Caco-2 (cell line): ENCODE measurements at regions not wholly inside any gene's neighbourhood (a gene's known extent, or its start where the extent isn't known, plus 50 kb on each side); places are given as distances from the start of the nearest gene placed in this dataset.

Experiments used
- BruUV-seq: library from RNA; stranded (reverse); fragments of 400-500 nt; replicated peaks from 2 replicates; lab custom pipeline; 2021; lab: Mats Ljungman, UMichigan
- CTCF ChIA-PET: fragments of 300-600 bp; sonication (Branson Sonifier 250); formaldehyde crosslinking; loops from one replicate; lab custom pipeline; 2022; ENCODE audit warnings: antibody characterized with exemption; lab: Charles Lee
- POLR2A ChIA-PET: fragments of 300-600 bp; sonication (Branson Sonifier 250); formaldehyde crosslinking; loops from one replicate; lab custom pipeline; 2022; ENCODE audit warnings: antibody characterized with exemption; lab: Charles Lee
- DNase-seq, 2 experiments: peaks; one replicate each; pipeline versions ENCODE4 v3.0.0 to v3.0.0-alpha.2; 2020 to 2022
- H3K27me3 ChIP-seq: replicated peaks from 2 replicates; pipeline ENCODE4 v1.6.0; 2011; ENCODE audit warnings: low read length; ENCODE audit not compliant: control insufficient read depth, insufficient read depth
- H3K36me3 ChIP-seq: 2 replicates; pipeline ENCODE4 v1.5.1; 2011; ENCODE audit warnings: low read length; ENCODE audit not compliant: control insufficient read depth, insufficient read depth
- H3K4me1 ChIP-seq: fragments of 250-450 bp; sonication (Bioruptor Pico); 2 replicates; pipeline ENCODE4 v1.5.1; 2020; ENCODE audit warnings: mild to moderate bottlenecking
- H3K4me3 ChIP-seq: 2 replicates; pipeline ENCODE4 v1.5.1; 2011; ENCODE audit warnings: low read depth, mild to moderate bottlenecking, control low read depth, low read length
- H3K9me3 ChIP-seq: fragments of 250-450 bp; sonication (Bioruptor Pico); 2 replicates; pipeline ENCODE4 v1.5.1; 2020; ENCODE audit warnings: mild to moderate bottlenecking, moderate library complexity
- H3K27ac Mint-ChIP-seq: one replicate; pipeline ENCODE4 v1.8.0; 2022; ENCODE audit warnings: mixed read lengths; ENCODE audit not compliant: unreplicated experiment
- H3K27me3 Mint-ChIP-seq: one replicate; pipeline ENCODE4 v1.8.0; 2022; ENCODE audit warnings: mixed read lengths; ENCODE audit not compliant: insufficient read depth, unreplicated experiment
- H3K36me3 Mint-ChIP-seq: one replicate; pipeline ENCODE4 v1.8.0; 2022; ENCODE audit warnings: mild to moderate bottlenecking, mixed read lengths; ENCODE audit not compliant: insufficient read depth, unreplicated experiment
- H3K4me1 Mint-ChIP-seq: one replicate; pipeline ENCODE4 v1.8.0; 2022; ENCODE audit warnings: low read depth, mixed read lengths; ENCODE audit not compliant: unreplicated experiment
- H3K4me3 Mint-ChIP-seq: one replicate; pipeline ENCODE4 v1.8.0; 2022; ENCODE audit warnings: mild to moderate bottlenecking, moderate library complexity, mixed read lengths; ENCODE audit not compliant: unreplicated experiment
- H3K9me3 Mint-ChIP-seq: one replicate; pipeline ENCODE4 v1.8.0; 2022; ENCODE audit warnings: mixed read lengths; ENCODE audit not compliant: unreplicated experiment
- CTCF ChIP-seq, 2 experiments: fragments of 200-600 bp in 1 of 2; IDR thresholded peaks; 1 replicate in 1 of 2; 2 replicates in 1 of 2; pipeline versions ENCODE4 v1.5.1 to v1.8.0; 2011 to 2022; ENCODE audit warnings: antibody characterized with exemption in 1 of 2, control low read depth in 1 of 2, inconsistent platforms in 1 of 2, low read depth in 1 of 2, low read length in 1 of 2, mild to moderate bottlenecking in 1 of 2, moderate library complexity in 1 of 2; ENCODE audit not compliant: insufficient read depth in 1 of 2, severe bottlenecking in 1 of 2, unreplicated experiment in 1 of 2
- intact Hi-C: fragments of 100-400 bp; cut with micrococcal nuclease; formaldehyde crosslinking; loops from one replicate; pipeline ENCODE4 v1.10.0; 2022; ENCODE audit not compliant: unreplicated experiment

GRCh38 chr14:34044666-34045306 lies 93.9 kb upstream of the EGLN3 start:
- no peaks in the 10 kb centered on the region for H3K27me3 ChIP-seq
- POLR2A ChIA-PET, result no interaction called here
- intact Hi-C loops, result no loop called here
- no peaks in the 10 kb centered on the region for H3K9me3 ChIP-seq
- H3K36me3 ChIP-seq, result no peaks in the 10 kb centered on the region
- Mint-ChIP-seq H3K27me3 (no peaks in the 10 kb centered on the region), H3K4me1 (peaks cover 33% of the 10 kb centered on the region), H3K27ac (peak overlapping the region; percentile 79), H3K4me3 (no peak overlapping the region), H3K36me3 (no peaks in the 10 kb centered on the region), H3K9me3 (peaks cover 11% of the 10 kb centered on the region)
- CTCF ChIA-PET, result no interaction called here
- H3K4me3 ChIP-seq, result no peak overlapping the region
- H3K4me1 ChIP-seq, result peaks cover 39% of the 10 kb centered on the region
- DNase-seq, result no peak
- BruUV-seq, result no TSS peak
- TF ChIP-seq CTCF (IDR thresholded peaks at IDR 0.05; ENCODE audit: insufficient read depth in 1 of 2, low read depth in 1 of 2, low read length in 1 of 2, severe bottlenecking in 1 of 2, unreplicated experiment in 1 of 2), result no peak

- Mint-ChIP-seq H3K36me3 (no peaks in the 10 kb centered on the region), H3K27ac (peak overlapping the region; percentile 79), H3K4me1 (peaks cover 33% of the 10 kb centered on the region), H3K4me3 (no peak overlapping the region), H3K9me3 (peaks cover 11% of the 10 kb centered on the region), H3K27me3 (no peaks in the 10 kb centered on the region)
- no peak for DNase-seq
- intact Hi-C loops, result no loop called here
- Histone ChIP-seq H3K9me3 (no peaks in the 10 kb centered on the region), H3K4me1 (peaks cover 39% of the 10 kb centered on the region), H3K4me3 (no peak overlapping the region), H3K36me3 (no peaks in the 10 kb centered on the region), H3K27me3 (no peaks in the 10 kb centered on the region)
- POLR2A ChIA-PET, result interaction anchor here (0.9 kb wide), 1 partner anchor 15 kb away, joined by 3 read pairs; no protein-coding TSS in a partner anchor
- TF ChIP-seq CTCF (IDR thresholded peaks at IDR 0.05; ENCODE audit: insufficient read depth in 1 of 2, low read depth in 1 of 2, low read length in 1 of 2, severe bottlenecking in 1 of 2, unreplicated experiment in 1 of 2), result no peak
- CTCF ChIA-PET, result no interaction called here
- BruUV-seq, result no TSS peak
These were observed 93.4 kb upstream of the EGLN3 start for GRCh38 chr14:34044373-34044637.

- Histone ChIP-seq H3K27me3 (no peaks in the 10 kb centered on the region), H3K9me3 (no peaks in the 10 kb centered on the region), H3K4me3 (no peak overlapping the region), H3K36me3 (no peaks in the 10 kb centered on the region), H3K4me1 (peaks cover 43% of the 10 kb centered on the region)
- Mint-ChIP-seq H3K9me3 (peaks cover 11% of the 10 kb centered on the region), H3K4me1 (peaks cover 35% of the 10 kb centered on the region), H3K36me3 (no peaks in the 10 kb centered on the region), H3K4me3 (no peak overlapping the region), H3K27ac (peak overlapping the region; percentile 79), H3K27me3 (no peaks in the 10 kb centered on the region)
- DNase-seq, result peak; percentile 51 to 63
- no TSS peak for BruUV-seq
- CTCF ChIA-PET, result interaction anchor here (1.0 kb wide), 1 partner anchor 257 kb away, joined by 3 read pairs; no protein-coding TSS in a partner anchor
- no peak for TF ChIP-seq CTCF (IDR thresholded peaks at IDR 0.05; ENCODE audit: insufficient read depth in 1 of 2, low read depth in 1 of 2, low read length in 1 of 2, severe bottlenecking in 1 of 2, unreplicated experiment in 1 of 2)
- POLR2A ChIA-PET, result interaction anchor here (0.9 kb wide), 1 partner anchor 16 kb away, joined by 3 read pairs; no protein-coding TSS in a partner anchor
- intact Hi-C loops, result no loop called here
These were observed 92.9 kb upstream of the EGLN3 start for GRCh38 chr14:34043627-34044372.
